ENCODE measurements at regions not wholly inside any gene's neighbourhood (a gene's known extent, or its start where the extent isn't known, plus 50 kb on each side); places are given as distances from the start of the nearest gene placed in this dataset.

- DNase-seq (ENCODE audit: extremely low read depth, insufficient read length): no peak
- Histone ChIP-seq H3K4me3 (replicated peaks; ENCODE audit: low read depth, low read length) (no peak overlapping the region), H3K27me3 (replicated peaks; ENCODE audit: control insufficient read depth, insufficient read depth, low read length) (no peaks in the 10 kb centered on the region; the same call in none of the 2 replicates), H3K36me3 (ENCODE audit: control insufficient read depth, insufficient read depth, low read length) (no peaks in the 10 kb centered on the region)
- TF ChIP-seq CTCF (IDR thresholded peaks at IDR 0.05; ENCODE audit: insufficient read depth, low read length, poor library complexity, severe bottlenecking): no peak
Observed at GRCh38 chr3:195001261-195001660, 269.7 kb downstream of the XXYLT1 start.

GRCh38 chr3:195001961-195002861 lies 268.7 kb downstream of the XXYLT1 start:
- DNase-seq (ENCODE audit: extremely low read depth, insufficient read length): peak; percentile 41
- Histone ChIP-seq H3K4me3 (replicated peaks; ENCODE audit: low read depth, low read length) (no peak overlapping the region), H3K27me3 (replicated peaks; ENCODE audit: control insufficient read depth, insufficient read depth, low read length) (no peaks in the 10 kb centered on the region; the same call in none of the 2 replicates), H3K36me3 (ENCODE audit: control insufficient read depth, insufficient read depth, low read length) (no peaks in the 10 kb centered on the region)
- TF ChIP-seq CTCF (IDR thresholded peaks at IDR 0.05; ENCODE audit: insufficient read depth, low read length, poor library complexity, severe bottlenecking): peak; percentile 84

- H3K27me3 ChIP-seq (replicated peaks; ENCODE audit: control insufficient read depth, insufficient read depth, low read length): no peaks in the 10 kb centered on the region; the same call in none of the 2 replicates
- H3K4me3 ChIP-seq (replicated peaks; ENCODE audit: low read depth, low read length): no peak overlapping the region
- no peaks in the 10 kb centered on the region for H3K36me3 ChIP-seq (ENCODE audit: control insufficient read depth, insufficient read depth, low read length)
- no peak for DNase-seq (ENCODE audit: extremely low read depth, insufficient read length)
- TF ChIP-seq CTCF (IDR thresholded peaks at IDR 0.05; ENCODE audit: insufficient read depth, low read length, poor library complexity, severe bottlenecking): no peak
Observed at GRCh38 chr3:195003006-195003892, 267.7 kb downstream of the XXYLT1 start.

GRCh38 chr3:195003893-195004289 lies 267.1 kb downstream of the XXYLT1 start:
- DNase-seq (ENCODE audit: extremely low read depth, insufficient read length): no peak
- H3K27me3 ChIP-seq (replicated peaks; ENCODE audit: control insufficient read depth, insufficient read depth, low read length): no peaks in the 10 kb centered on the region; the same call in 1 of the 2 replicates
- H3K4me3 ChIP-seq (replicated peaks; ENCODE audit: low read depth, low read length): no peak overlapping the region
- no peaks in the 10 kb centered on the region for H3K36me3 ChIP-seq (ENCODE audit: control insufficient read depth, insufficient read depth, low read length)
- no peak for TF ChIP-seq CTCF (IDR thresholded peaks at IDR 0.05; ENCODE audit: insufficient read depth, low read length, poor library complexity, severe bottlenecking)

- no peaks in the 10 kb centered on the region for H3K36me3 ChIP-seq (ENCODE audit: control insufficient read depth, insufficient read depth, low read length)
- DNase-seq (ENCODE audit: extremely low read depth, insufficient read length): no peak
- no peaks in the 10 kb centered on the region; the same call in 1 of the 2 replicates for H3K27me3 ChIP-seq (replicated peaks; ENCODE audit: control insufficient read depth, insufficient read depth, low read length)
- TF ChIP-seq CTCF (IDR thresholded peaks at IDR 0.05; ENCODE audit: insufficient read depth, low read length, poor library complexity, severe bottlenecking): no peak
- no peak overlapping the region for H3K4me3 ChIP-seq (replicated peaks; ENCODE audit: low read depth, low read length)
Observed at GRCh38 chr3:195004512-195005250, 266.3 kb downstream of the XXYLT1 start.
